Inferior parietal cortex (tissue), 1 donor: ENCODE measurements at regions not wholly inside any gene's neighbourhood (a gene's known extent, or its start where the extent isn't known, plus 50 kb on each side); places are given as distances from the start of the nearest gene placed in this dataset.
A peak's percentile ranks its signal among the peaks of the same experiment; 100 is the strongest.

Experiments
- DNase-seq: peaks from one replicate; pipeline ENCODE4 v3.0.0-alpha.2; 2016; ENCODE audit errors: extremely low spot score

GRCh38 chr20:43309266-43309665, 119.6 kb upstream of the PTPRT start:
- no peak for DNase-seq

DNA sequence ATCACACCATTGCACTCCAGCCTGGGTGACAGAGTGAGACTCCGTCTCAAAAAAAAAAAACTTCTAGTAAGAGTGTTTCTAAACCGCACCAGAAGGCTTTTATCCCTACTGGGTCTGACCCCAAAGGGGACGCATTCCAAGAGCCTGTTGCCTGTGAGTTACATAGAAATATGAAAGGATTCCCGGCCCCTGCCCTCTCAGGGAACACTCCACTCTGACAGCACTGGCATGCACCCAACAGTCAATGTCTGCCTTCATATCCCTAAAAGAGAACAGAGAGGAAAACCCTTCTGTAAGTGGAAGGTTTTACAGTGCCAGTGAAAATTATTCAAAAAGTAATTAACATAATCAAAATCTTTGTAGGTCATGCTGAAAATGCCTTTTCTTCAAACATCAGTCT, 117.1 kb upstream of the PTPRT start:
- no peak for DNase-seq

DNA sequence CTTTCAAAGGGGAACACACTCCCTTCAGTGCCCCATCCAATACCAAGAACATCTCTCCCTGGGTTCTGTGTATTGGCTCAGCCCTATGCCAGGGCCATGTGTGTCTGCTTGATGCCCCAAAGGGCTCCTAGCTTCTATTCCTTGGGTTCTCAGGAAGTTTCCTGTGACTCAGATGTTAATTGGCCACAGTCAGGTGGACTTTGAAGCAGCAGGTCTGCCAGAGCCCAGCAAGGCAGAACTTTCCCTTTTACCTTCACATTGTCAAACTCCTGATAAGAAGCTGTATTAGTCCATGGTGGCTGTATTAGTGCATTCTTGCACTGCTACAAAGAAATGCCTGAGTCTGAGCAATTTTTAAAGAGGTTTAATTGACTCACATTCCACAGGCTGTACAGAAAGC, 116.0 kb upstream of the PTPRT start:
- no peak for DNase-seq

- no peak for DNase-seq
Measured at GRCh38 chr20:43304598-43304997, 114.9 kb upstream of the PTPRT start.

DNA sequence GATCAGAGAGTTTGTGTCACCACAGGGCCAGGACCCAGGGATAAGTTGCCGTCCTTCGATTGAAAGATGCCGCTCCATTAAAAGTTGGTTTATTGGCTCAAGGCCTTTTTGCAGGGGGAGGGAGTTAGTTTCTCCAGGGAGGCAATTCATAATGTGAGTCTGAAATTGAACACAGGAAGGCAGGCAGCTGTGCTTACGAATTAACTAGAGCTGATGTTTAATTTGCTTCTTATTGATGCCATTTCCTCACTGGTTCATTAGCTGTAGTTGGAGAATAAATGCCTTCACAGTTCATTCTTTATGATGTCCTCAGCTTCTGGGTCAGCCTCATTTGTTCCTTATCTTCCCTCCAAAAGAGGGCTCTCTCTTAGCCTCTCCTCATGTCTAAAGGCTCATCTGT, 113.2 kb upstream of the PTPRT start:
- DNase-seq = no peak

DNA sequence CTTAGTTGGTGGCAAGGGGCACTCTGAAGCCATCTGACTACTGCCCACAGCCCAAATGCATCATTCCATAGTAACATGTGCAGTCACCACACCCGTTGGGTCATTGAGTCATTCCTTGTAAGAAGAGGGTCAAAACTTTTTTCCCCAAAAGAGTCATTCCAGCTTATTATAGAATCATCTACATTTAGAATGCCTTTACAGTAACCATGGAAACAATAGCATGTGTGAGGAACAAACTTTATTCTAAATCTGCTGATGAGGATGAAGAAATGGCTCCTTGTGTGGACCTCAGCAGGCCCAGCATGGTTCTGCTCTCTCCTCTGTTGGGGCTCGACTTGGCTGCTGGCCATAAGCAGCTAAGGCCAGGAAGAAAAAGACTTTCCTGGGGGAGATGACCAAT, 111.2 kb upstream of the PTPRT start:
- peak; percentile 37 for DNase-seq

- no peak for DNase-seq
Measured at GRCh38 chr20:43295781-43296180, 106.1 kb upstream of the PTPRT start.

GRCh38 chr20:43295263-43295662, 105.6 kb upstream of the PTPRT start:
- no peak for DNase-seq

DNA sequence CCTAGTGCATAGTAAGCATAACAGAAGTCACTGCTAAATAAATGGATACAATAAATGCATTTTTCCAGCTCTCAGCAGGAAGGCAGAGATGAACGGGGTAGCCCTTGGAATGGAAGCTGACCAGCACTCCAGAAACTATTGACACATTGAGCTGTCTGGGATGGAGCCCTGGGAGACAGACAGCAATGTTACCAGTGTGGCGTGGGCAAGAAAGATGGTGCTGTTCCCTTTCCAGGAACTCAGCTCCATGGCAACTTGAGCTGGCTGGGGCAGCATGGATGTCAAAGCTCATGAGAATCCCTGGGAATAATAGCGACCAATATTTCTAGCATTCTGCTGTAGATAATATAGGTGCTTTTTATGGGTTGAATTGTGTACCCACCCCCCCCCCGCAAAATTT, 104.3 kb upstream of the PTPRT start:
- no peak for DNase-seq

DNA sequence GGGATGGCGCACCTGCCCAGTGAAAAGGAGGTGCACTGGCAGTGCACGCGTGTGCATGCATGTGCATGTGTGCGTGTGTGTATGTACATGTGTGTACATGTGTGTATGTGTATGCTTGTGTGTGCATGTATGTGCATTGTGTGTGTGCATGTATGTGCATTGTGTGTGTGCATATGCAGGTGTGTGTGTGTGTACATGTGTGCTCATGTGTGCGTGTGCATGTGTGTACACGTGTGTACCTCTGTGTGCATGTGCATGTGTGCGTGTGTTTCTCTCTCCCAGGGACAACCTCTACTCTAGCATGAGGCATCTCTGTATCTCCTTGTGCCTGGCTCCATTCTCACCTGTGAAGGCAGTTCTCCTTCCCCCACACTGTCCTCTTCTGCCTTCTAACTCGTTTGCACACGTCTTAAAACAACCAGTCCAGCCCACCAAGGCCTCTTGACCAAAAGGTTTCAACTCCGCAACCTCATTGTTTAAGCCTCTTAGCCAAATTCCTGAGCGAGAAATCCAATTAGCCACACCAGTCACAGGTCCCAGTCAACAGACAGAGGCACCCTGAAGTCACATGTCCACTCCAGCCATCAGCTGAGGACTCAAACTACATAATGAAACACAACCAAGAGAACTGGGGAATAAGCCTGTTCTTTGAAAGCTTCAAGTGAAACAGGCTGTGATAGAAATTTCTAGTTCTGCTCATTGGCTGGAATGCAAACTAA, 103.5 kb upstream of the PTPRT start:
- DNase-seq = no peak

DNA sequence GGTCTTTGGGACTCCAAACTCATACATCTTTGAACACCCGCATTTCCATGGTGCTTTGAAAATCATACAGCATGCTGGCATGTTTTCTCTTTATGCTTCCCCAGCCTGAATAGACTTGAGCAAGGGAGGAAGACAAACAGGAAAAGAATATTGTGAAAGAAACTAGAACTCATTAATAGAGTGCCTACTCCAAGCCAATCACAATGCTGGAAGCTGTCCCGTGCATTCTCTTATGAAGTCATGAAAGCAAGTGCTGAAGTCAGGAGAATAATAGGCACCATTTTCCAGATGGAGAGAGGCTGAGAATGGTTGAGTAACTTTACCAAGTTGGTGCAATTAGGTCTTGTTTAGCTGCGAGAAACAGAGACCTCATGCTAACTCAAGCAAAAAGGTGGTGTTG, 102.5 kb upstream of the PTPRT start:
- no peak for DNase-seq

- DNase-seq = no peak
Measured at GRCh38 chr20:43287637-43288036, 97.9 kb upstream of the PTPRT start.

- no peak for DNase-seq
Measured at GRCh38 chr20:43285170-43285569, 95.5 kb upstream of the PTPRT start.

GRCh38 chr20:43284486-43284885, 94.8 kb upstream of the PTPRT start:
- DNase-seq = no peak

DNA sequence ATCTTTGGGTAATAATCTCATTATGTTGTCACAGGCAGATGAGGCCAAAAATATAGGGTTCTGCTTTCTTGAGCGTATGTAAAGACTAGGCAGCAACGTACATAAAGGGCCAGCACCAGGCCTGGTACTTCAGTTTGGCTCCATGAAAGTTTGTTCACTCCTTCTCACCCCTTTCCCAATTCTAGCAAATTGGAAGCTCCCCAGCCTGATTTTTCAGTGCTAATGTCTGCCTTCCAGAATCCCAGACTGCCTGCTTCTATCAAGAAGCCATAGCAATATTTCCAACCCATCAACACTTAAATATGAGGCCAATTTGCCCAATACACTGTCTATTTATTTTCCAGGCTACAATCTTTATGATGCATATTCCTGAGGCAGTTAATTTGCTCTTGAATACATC, 93.4 kb upstream of the PTPRT start:
- no peak for DNase-seq

DNA sequence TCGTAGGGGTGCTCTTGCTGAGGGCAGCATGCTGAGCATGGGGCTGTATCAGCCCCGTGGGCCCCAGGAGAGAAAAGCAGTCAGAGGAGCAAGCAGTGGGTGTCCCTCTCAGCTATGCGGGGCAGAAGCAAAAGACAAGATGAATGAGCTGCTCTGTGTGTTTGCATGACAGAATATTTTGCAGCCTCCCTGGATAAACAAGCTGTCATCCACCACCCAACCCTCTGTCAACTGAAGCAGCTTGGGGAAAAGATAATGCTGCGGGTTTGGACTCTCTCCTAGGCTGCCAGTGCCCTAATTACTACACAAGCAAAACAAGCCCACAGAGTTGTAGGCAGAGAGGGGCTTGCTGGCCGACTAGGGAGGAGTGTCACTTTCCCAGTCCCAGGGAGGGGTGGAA, 82.3 kb upstream of the PTPRT start:
- DNase-seq = no peak

DNA sequence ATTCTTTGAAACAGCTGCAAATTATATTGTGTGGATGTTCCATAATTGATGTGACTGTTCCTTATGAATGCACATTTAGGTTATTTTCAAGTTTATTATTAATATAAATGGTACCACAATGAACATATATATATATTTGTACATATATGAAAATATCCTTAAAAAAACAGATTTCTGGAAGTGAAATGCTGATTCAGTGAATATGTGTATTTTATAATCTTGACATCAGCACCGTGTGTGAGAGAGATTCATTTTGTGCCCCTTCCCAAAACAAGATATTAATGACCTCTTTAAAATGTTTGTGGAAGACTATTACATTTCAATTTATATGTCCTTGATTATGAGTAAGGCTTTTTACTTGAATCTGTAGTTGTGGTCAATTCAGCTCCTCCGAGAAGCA, 75.7 kb upstream of the PTPRT start:
- no peak for DNase-seq

- no peak for DNase-seq
Measured at GRCh38 chr20:43263226-43263625, 73.5 kb upstream of the PTPRT start.

DNA sequence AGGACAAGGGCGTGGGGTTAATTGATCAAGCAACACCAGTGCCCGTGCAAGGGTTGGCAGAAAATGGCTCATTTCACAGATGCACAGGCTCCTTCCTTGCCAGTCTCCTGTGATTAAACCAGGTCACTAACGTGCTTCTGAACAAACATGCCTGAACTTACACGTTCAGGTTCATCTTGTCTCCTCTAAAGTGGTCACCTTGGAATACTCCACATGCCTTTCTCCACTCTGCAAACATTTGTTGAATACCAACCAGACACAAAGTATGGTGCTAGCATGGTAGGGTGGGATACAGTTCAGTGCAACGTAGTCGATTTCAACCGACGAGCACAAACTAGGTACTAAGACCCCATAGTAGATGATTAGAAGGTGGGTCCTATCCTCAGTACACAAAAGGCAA, 72.6 kb upstream of the PTPRT start:
- no peak for DNase-seq

DNA sequence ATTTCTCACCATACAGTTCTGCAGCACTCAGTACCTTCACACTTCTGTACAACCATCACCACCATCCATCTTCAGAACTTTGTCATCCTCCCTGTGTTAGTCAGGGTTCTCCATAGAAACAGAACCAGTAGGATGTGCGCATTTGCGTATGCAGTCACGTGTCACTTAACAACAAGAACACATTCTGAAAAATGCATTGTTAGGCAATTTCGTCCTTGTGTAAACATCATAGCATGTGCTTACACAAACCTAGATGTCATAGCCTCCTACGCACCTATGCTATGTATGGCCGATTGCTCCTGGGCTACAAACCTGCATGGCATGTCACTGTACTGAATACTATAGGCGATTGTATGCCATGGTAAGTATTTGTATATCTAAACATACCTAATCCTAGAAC, 66.2 kb upstream of the PTPRT start:
- DNase-seq = no peak

- no peak for DNase-seq
Measured at GRCh38 chr20:43252761-43253160, 63.1 kb upstream of the PTPRT start.

GRCh38 chr20:43248341-43248740, 58.6 kb upstream of the PTPRT start:
- no peak for DNase-seq

GRCh38 chr20:43247361-43247760, 57.7 kb upstream of the PTPRT start:
- no peak for DNase-seq

DNA sequence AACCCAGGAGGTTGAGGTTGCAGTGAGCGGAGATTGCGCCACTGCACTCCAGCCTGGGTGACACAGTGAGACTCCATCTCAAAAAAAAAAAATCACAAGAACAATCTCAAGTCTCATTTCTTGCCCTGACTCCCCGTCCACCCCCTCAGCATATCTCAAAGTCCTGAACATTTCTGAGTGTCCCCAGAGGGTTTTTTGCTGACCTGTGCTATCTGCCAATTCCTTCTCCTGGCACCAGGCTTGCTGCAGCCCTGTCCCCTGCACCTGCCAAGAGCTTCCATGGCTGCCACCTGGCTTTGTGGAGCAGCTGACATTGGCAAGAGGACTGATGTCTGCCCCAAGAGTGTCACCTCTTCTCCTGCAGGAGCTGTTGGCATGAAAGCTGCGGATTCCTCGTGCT, 54.9 kb upstream of the PTPRT start:
- DNase-seq = no peak
